ENCODE measurements at regions not wholly inside any gene's neighbourhood (a gene's known extent, or its start where the extent isn't known, plus 50 kb on each side); places are given as distances from the start of the nearest gene placed in this dataset.

- TF ChIP-seq SPI1 (IDR thresholded peaks at IDR 0.05; ENCODE audit: borderline replicate concordance, low read depth) (no peak), CTCF (IDR thresholded peaks at IDR 0.05; ENCODE audit: insufficient read depth, low read length) (no peak), POLR2AphosphoS5 (IDR thresholded peaks at IDR 0.05; ENCODE audit: low read depth) (no peak), GABPA (IDR thresholded peaks at IDR 0.05; ENCODE audit: low read depth) (no peak)
Measured at GRCh38 chr17:71970312-71970711, 150.5 kb upstream of the SOX9 start.

All from HL-60 (cell line).